ENCODE measurements at regions not wholly inside any gene's neighbourhood (a gene's known extent, or its start where the extent isn't known, plus 50 kb on each side); places are given as distances from the start of the nearest gene placed in this dataset.

- Histone ChIP-seq H3K79me1 (ENCODE audit: low read depth in 1 of 2, low read length in 2 of 2) (no peaks in the 10 kb centered on the region), H2AK9ac (replicated peaks; ENCODE audit: low read depth, low read length, poor library complexity) (no peak overlapping the region), H3K56ac (ENCODE audit: extremely low read depth, insufficient read depth, low read length) (no peak overlapping the region), H2BK5ac (ENCODE audit: low read depth, low read length, poor library complexity, severe bottlenecking) (no peak overlapping the region), H3K14ac (replicated peaks; ENCODE audit: low read depth, low read length) (no peak overlapping the region), H2BK20ac (ENCODE audit: low read depth, low read length) (no peak overlapping the region), H4K91ac (ENCODE audit: insufficient read depth, low read depth, low read length) (no peak overlapping the region), H3K4me3 (ENCODE audit: insufficient read depth, low read depth, low read length) (no peak overlapping the region), H3K9ac (ENCODE audit: low read depth, low read length) (no peak overlapping the region), H4K8ac (ENCODE audit: low read depth in 2 of 2, low read length in 2 of 2) (no peak overlapping the region), H2AK5ac (ENCODE audit: low read depth, low read length) (no peak overlapping the region), H3K18ac (ENCODE audit: low read depth, low read length) (no peak overlapping the region), H3K9me3 (ENCODE audit: control insufficient read depth, insufficient read depth, low read length) (no peaks in the 10 kb centered on the region), H3K4me1 (ENCODE audit: control insufficient read depth, insufficient read depth, low read length) (no peaks in the 10 kb centered on the region), H3K23ac (ENCODE audit: low read depth, low read length) (no peak overlapping the region), H2BK15ac (ENCODE audit: low read depth, low read length) (no peak overlapping the region), H3K9me1 (ENCODE audit: insufficient read depth, low read length) (no peaks in the 10 kb centered on the region), H4K5ac (ENCODE audit: low read depth, low read length) (no peak overlapping the region), H3K27ac (ENCODE audit: insufficient read depth, low read length) (no peak overlapping the region), H2BK120ac (ENCODE audit: low read depth, low read length) (no peak overlapping the region), H2AFZ (replicated peaks; ENCODE audit: low read length, poor library complexity) (no peak overlapping the region), H3K4ac (ENCODE audit: low read depth, low read length) (no peak overlapping the region), H3K4me2 (ENCODE audit: low read depth, low read length) (no peak overlapping the region), H3K27me3 (ENCODE audit: control insufficient read depth, insufficient read depth, low read length) (no peaks in the 10 kb centered on the region), H4K20me1 (ENCODE audit: insufficient read depth, low read length) (no peaks in the 10 kb centered on the region), H3K36me3 (ENCODE audit: control insufficient read depth, insufficient read depth, low read length) (no peaks in the 10 kb centered on the region)
- TF ChIP-seq SMC3 (IDR thresholded peaks at IDR 0.05; ENCODE audit: low read depth, low read length) (no peak), RAD21 (IDR thresholded peaks at IDR 0.05; ENCODE audit: low read length) (no peak), RCOR1 (IDR thresholded peaks at IDR 0.05; ENCODE audit: insufficient replicate concordance, low read length) (no peak), CHD1 (IDR thresholded peaks at IDR 0.05; ENCODE audit: low read depth, low read length) (no peak), POLR2A (IDR thresholded peaks at IDR 0.05; ENCODE audit: low read depth, low read length) (no peak), CEBPB (IDR thresholded peaks at IDR 0.05; ENCODE audit: low read depth, low read length) (no peak), RFX5 (IDR thresholded peaks at IDR 0.05; ENCODE audit: low read depth, low read length) (no peak), MXI1 (IDR thresholded peaks at IDR 0.05; ENCODE audit: borderline replicate concordance, low read depth, low read length) (no peak), BHLHE40 (IDR thresholded peaks at IDR 0.05; ENCODE audit: low read depth, low read length) (no peak)
- no CpG with 5 or more reads among the region's 4 CpGs for WGBS, 2 experiments (ENCODE audit: extremely low coverage in 2 of 2, insufficient read length in 1 of 2)
- ChIA-PET POLR2A (ENCODE audit: unreplicated experiment) (no interaction called here), CTCF (no interaction called here)
- DNase-seq: no peak
- intact Hi-C loops (cut with micrococcal nuclease) (no loop called here), in situ Hi-C loops (cut with MboI; ENCODE audit: low sequenced_read_pairs) (no loop called here), dilution Hi-C loops (cut with HindIII; ENCODE audit: low sequenced_read_pairs, unreplicated experiment) (no loop called here)
- no TSS peak for BruUV-seq (replicated peaks)
- no peak for ATAC-seq (ENCODE audit: low read depth)
These were observed 1519.6 kb downstream of the PCDH9 start for GRCh38 chr13:65710514-65710913.
